H9 (cell line): ENCODE measurements at regions not wholly inside any gene's neighbourhood (a gene's known extent, or its start where the extent isn't known, plus 50 kb on each side); places are given as distances from the start of the nearest gene placed in this dataset.

Experiments used
- DNase-seq: peaks from one replicate; pipeline ENCODE4 v3.0.0-alpha.2; 2017
- H2AFZ ChIP-seq: one replicate; pipeline ENCODE4 v1.6.1; 2013; ENCODE audit warnings: mild to moderate bottlenecking, low read length, control low read depth, moderate library complexity
- H2AK5ac ChIP-seq: 2 replicates; pipeline ENCODE4 v1.6.1; 2013; ENCODE audit warnings: low read length, control low read depth, mixed read lengths; ENCODE audit not compliant: insufficient read length
- H2BK120ac ChIP-seq: one replicate; pipeline ENCODE4 v1.6.1; 2013; ENCODE audit warnings: low read depth, mild to moderate bottlenecking, low read length, control low read depth, inconsistent platforms; ENCODE audit not compliant: poor library complexity, severe bottlenecking
- H2BK12ac ChIP-seq: 2 replicates; pipeline ENCODE4 v1.6.1; 2013; ENCODE audit warnings: low read length, control low read depth, mixed read lengths, low read depth; ENCODE audit not compliant: insufficient read length
- H2BK15ac ChIP-seq: 2 replicates; pipeline ENCODE4 v1.6.1; 2013; ENCODE audit warnings: low read depth, low read length, control low read depth
- H2BK20ac ChIP-seq: one replicate; pipeline ENCODE4 v1.6.1; 2013; ENCODE audit warnings: low read depth, mild to moderate bottlenecking, low read length, control low read depth, inconsistent platforms; ENCODE audit not compliant: poor library complexity, severe bottlenecking
- H2BK5ac ChIP-seq: 2 replicates; pipeline ENCODE4 v1.6.1; 2013; ENCODE audit warnings: low read length, control low read depth, mixed read lengths; ENCODE audit not compliant: insufficient read length
- H3K14ac ChIP-seq: 2 replicates; pipeline ENCODE4 v1.6.1; 2013; ENCODE audit warnings: low read length, control low read depth; ENCODE audit not compliant: insufficient read depth
- H3K18ac ChIP-seq: 2 replicates; pipeline ENCODE4 v1.6.1; 2013; ENCODE audit warnings: low read depth, mild to moderate bottlenecking, mixed read lengths, low read length, control low read depth; ENCODE audit not compliant: insufficient read length
- H3K23ac ChIP-seq: 2 replicates; pipeline ENCODE4 v1.6.1; 2013; ENCODE audit warnings: low read length, control low read depth, mixed read lengths, low read depth; ENCODE audit not compliant: insufficient read length
- H3K23me2 ChIP-seq: 2 replicates; pipeline ENCODE4 v1.6.1; 2013; ENCODE audit warnings: low read depth, mild to moderate bottlenecking, mixed read lengths, low read length, control low read depth; ENCODE audit not compliant: insufficient read length, poor library complexity, severe bottlenecking
- H3K27ac ChIP-seq: 2 replicates; pipeline ENCODE4 v1.5.1; 2013; ENCODE audit warnings: low read length, control low read depth, mixed read lengths, low read depth; ENCODE audit not compliant: insufficient read length
- H3K27me3 ChIP-seq: 2 replicates; pipeline ENCODE4 v1.6.1; 2013; ENCODE audit warnings: low read length, control low read depth, inconsistent platforms; ENCODE audit not compliant: insufficient read depth
- H3K4ac ChIP-seq: 2 replicates; pipeline ENCODE4 v1.6.1; 2013; ENCODE audit warnings: low read depth, mild to moderate bottlenecking, control low read depth, inconsistent platforms, low read length, moderate library complexity
- H3K4me1 ChIP-seq: 2 replicates; pipeline ENCODE4 v1.6.1; 2013; ENCODE audit warnings: low read length, control low read depth, inconsistent platforms; ENCODE audit not compliant: insufficient read depth
- H3K4me2 ChIP-seq: 2 replicates; pipeline ENCODE4 v1.6.1; 2013; ENCODE audit warnings: low read length, control low read depth, mixed read lengths; ENCODE audit not compliant: insufficient read length, insufficient read depth
- H3K56ac ChIP-seq: 2 replicates; pipeline ENCODE4 v1.6.1; 2013; ENCODE audit warnings: low read depth, mild to moderate bottlenecking, mixed read lengths, low read length, control low read depth; ENCODE audit not compliant: insufficient read length
- H3K79me1 ChIP-seq: 2 replicates; pipeline ENCODE4 v1.6.1; 2013; ENCODE audit warnings: low read depth, mild to moderate bottlenecking, moderate library complexity, low read length, control low read depth, inconsistent platforms; ENCODE audit not compliant: insufficient read depth, poor library complexity, severe bottlenecking
- H3K79me2 ChIP-seq: 2 replicates; pipeline ENCODE4 v1.6.1; 2013; ENCODE audit warnings: low read length, control low read depth, inconsistent platforms; ENCODE audit not compliant: insufficient read depth
- H3K9ac ChIP-seq: 2 replicates; pipeline ENCODE4 v1.6.1; 2013; ENCODE audit warnings: low read length, control low read depth, mixed read lengths; ENCODE audit not compliant: insufficient read length; ENCODE audit errors: extremely low read depth
- H3K9me3 ChIP-seq: one replicate; pipeline ENCODE4 v1.6.1; 2013; ENCODE audit warnings: low read depth, low read length, inconsistent platforms; ENCODE audit not compliant: control insufficient read depth
- H3T11ph ChIP-seq: one replicate; pipeline ENCODE4 v1.6.1; 2013; ENCODE audit warnings: mild to moderate bottlenecking, low read length, control low read depth, inconsistent platforms
- H4K20me1 ChIP-seq: one replicate; pipeline ENCODE4 v1.6.1; 2013; ENCODE audit not compliant: control insufficient read depth, insufficient read length, insufficient read depth
- H4K5ac ChIP-seq: 2 replicates; pipeline ENCODE4 v1.6.1; 2013; ENCODE audit warnings: low read depth, mild to moderate bottlenecking, mixed read lengths, low read length, control low read depth; ENCODE audit not compliant: insufficient read length
- H4K8ac ChIP-seq: replicated peaks from 2 replicates; pipeline ENCODE4 v1.6.1; 2013; ENCODE audit warnings: low read length, control low read depth, mixed read lengths, low read depth; ENCODE audit not compliant: insufficient read length
- H4K91ac ChIP-seq: 2 replicates; pipeline ENCODE4 v1.6.1; 2013; ENCODE audit warnings: low read depth, mild to moderate bottlenecking, moderate library complexity, mixed read lengths, low read length, control low read depth; ENCODE audit not compliant: insufficient read length
- H3K27ac Mint-ChIP-seq, 3 experiments: 2 replicates in 2 of 3; 3 replicates in 1 of 3; pipeline ENCODE4 v1.8.0; 2020 to 2021; ENCODE audit warnings: mixed read lengths in 3 of 3, mild to moderate bottlenecking in 1 of 3, moderate library complexity in 1 of 3
- H3K27me3 Mint-ChIP-seq: 2 replicates; pipeline ENCODE4 v1.8.0; 2021; ENCODE audit warnings: low read depth, mild to moderate bottlenecking, moderate library complexity, mixed read lengths
- H3K36me3 Mint-ChIP-seq, 3 experiments: 2 replicates in 2 of 3; 3 replicates in 1 of 3; pipeline ENCODE4 v1.8.0; 2020 to 2021; ENCODE audit warnings: low read depth in 3 of 3, mixed read lengths in 3 of 3; ENCODE audit not compliant: insufficient read depth in 1 of 3
- H3K4me1 Mint-ChIP-seq, 2 experiments: 2 replicates each; pipeline ENCODE4 v1.8.0; 2020; ENCODE audit warnings: mixed read lengths in 2 of 2
- H3K4me3 Mint-ChIP-seq, 2 experiments: 2 replicates in 1 of 2; 3 replicates in 1 of 2; pipeline ENCODE4 v1.8.0; 2020 to 2021; ENCODE audit warnings: mild to moderate bottlenecking in 2 of 2, mixed read lengths in 2 of 2, moderate library complexity in 1 of 2
- H3K9me3 Mint-ChIP-seq, 2 experiments: 2 replicates in 1 of 2; 3 replicates in 1 of 2; pipeline ENCODE4 v1.8.0; 2020; ENCODE audit warnings: mild to moderate bottlenecking in 2 of 2, mixed read lengths in 2 of 2, moderate library complexity in 1 of 2
- CTCF ChIP-seq: fragments of 200-600 bp; sonication (generic); conservative IDR thresholded peaks from 3 replicates; pipeline ENCODE4 v1.8.0; 2021; ENCODE audit warnings: antibody characterized with exemption, mild to moderate bottlenecking
- WGBS: extraction: QIAGEN DNeasy Blood & Tissue Kit; methylation state at CpG from one replicate; pipeline ENCODE4 v1.1.7; 2013; ENCODE audit warnings: missing lambda C conversion rate, low lambda C conversion rate, mixed read lengths; ENCODE audit not compliant: insufficient read length; ENCODE audit errors: extremely low coverage; 5-methylcytosine and 5-hydroxymethylcytosine counted together

GRCh38 chr1:209414803-209415329 is 168.6 kb upstream of the CAMK1G start:
- no peak overlapping the region for H3K9ac ChIP-seq
- no peaks in the 10 kb centered on the region for H4K20me1 ChIP-seq
- H3K79me1 ChIP-seq, result no peaks in the 10 kb centered on the region
- peaks cover 47% of the 10 kb centered on the region for H3K27me3 Mint-ChIP-seq
- H3K4me3 Mint-ChIP-seq, result no peak overlapping the region
- H3K14ac ChIP-seq, result no peak overlapping the region
- no peak overlapping the region for H3T11ph ChIP-seq
- peaks cover 5% of the 10 kb centered on the region for H3K4me1 ChIP-seq
- no peaks in the 10 kb centered on the region for H3K23me2 ChIP-seq
- no CpG with 5 or more reads among the region's 8 CpGs for WGBS
- no peak overlapping the region for H2BK15ac ChIP-seq
- H2AK5ac ChIP-seq, result no peak overlapping the region
- H3K9me3 ChIP-seq, result no peaks in the 10 kb centered on the region
- H2BK5ac ChIP-seq, result no peak overlapping the region
- H3K23ac ChIP-seq, result no peak overlapping the region
- H2AFZ ChIP-seq, result no peak overlapping the region
- no peak overlapping the region for H3K18ac ChIP-seq
- peaks cover 25% of the 10 kb centered on the region; the same call in 1 of the 2 replicates for H3K27me3 ChIP-seq
- peaks cover 37 to 49% of the 10 kb centered on the region in 2 experiments for H3K4me1 Mint-ChIP-seq
- H3K56ac ChIP-seq, result no peak overlapping the region
- H3K79me2 ChIP-seq, result no peaks in the 10 kb centered on the region
- no peak for TF ChIP-seq CTCF
- H2BK120ac ChIP-seq, result no peak overlapping the region
- no peak overlapping the region for H3K27ac ChIP-seq
- H4K8ac ChIP-seq, result no peak overlapping the region
- H3K36me3 Mint-ChIP-seq, result peaks cover 0 to 4% (median 0%) of the 10 kb centered on the region in 3 experiments; a peak in 1 of 7 replicates
- H4K5ac ChIP-seq, result no peak overlapping the region
- DNase-seq, result no peak
- no peak overlapping the region for H4K91ac ChIP-seq
- H3K9me3 Mint-ChIP-seq, result no peaks in the 10 kb centered on the region; a peak in 1 of 5 replicates
- H2BK20ac ChIP-seq, result no peak overlapping the region
- H3K4ac ChIP-seq, result no peak overlapping the region
- H3K27ac Mint-ChIP-seq, result no peak overlapping the region
- H2BK12ac ChIP-seq, result no peak overlapping the region
- H3K4me2 ChIP-seq, result no peak overlapping the region
